T-cell (primary cell): ENCODE measurements at regions not wholly inside any gene's neighbourhood (a gene's known extent, or its start where the extent isn't known, plus 50 kb on each side); places are given as distances from the start of the nearest gene placed in this dataset.
A peak's percentile ranks its signal among the peaks of the same experiment; 100 is the strongest.

Experiments used
- ATAC-seq, 4 experiments: fragments of 200-7000 bp in 3 of 4; fragments of 150-1000 bp in 1 of 4; cut with Tn5 transposase; replicated peaks in 1 of 4; 1 replicate in 3 of 4; 2 replicates in 1 of 4; pipeline ENCODE4 v1.10.0; 2021; ENCODE audit warnings: moderate library complexity in 3 of 4, mild to moderate bottlenecking in 2 of 4, moderate number of reproducible peaks in 1 of 4
- CTCF ChIA-PET, 2 donors: fragments of 300-600 bp; sonication (Branson Sonifier 250); formaldehyde crosslinking; loops; one replicate each; lab custom pipeline; 2022; ENCODE audit warnings: antibody characterized with exemption in 2 of 2; lab: Charles Lee
- POLR2A ChIA-PET, 2 donors: fragments of 300-600 bp; sonication (Branson Sonifier 250); formaldehyde crosslinking; loops; one replicate each; lab custom pipeline; 2022; ENCODE audit warnings: antibody characterized with exemption in 2 of 2; lab: Charles Lee
- DNase-seq, 35 experiments: peaks; one replicate each; pipeline versions ENCODE4 v3.0.0 to v3.0.0-alpha.2; 2013 to 2023
- H3K27ac ChIP-seq: one replicate; pipeline ENCODE4 v1.5.1; 2013; ENCODE audit warnings: low read length
- H3K27me3 ChIP-seq, 2 experiments: replicated peaks in 1 of 2; 1 replicate in 1 of 2; 2 replicates in 1 of 2; pipeline versions ENCODE4 v1.6.1 to v1.7.0; 2013; ENCODE audit warnings: low read length in 1 of 2, mixed read lengths in 1 of 2; ENCODE audit not compliant: control insufficient read depth in 2 of 2, insufficient read depth in 2 of 2; ENCODE audit errors: extremely low read depth in 1 of 2
- H3K36me3 ChIP-seq, 2 donors: 1 replicate in 1 of 2; 2 replicates in 1 of 2; pipeline versions ENCODE4 v1.6.1 to v1.7.0; 2013; ENCODE audit warnings: low read length in 1 of 2; ENCODE audit not compliant: control insufficient read depth in 2 of 2, insufficient read depth in 1 of 2; ENCODE audit errors: extremely low read depth in 1 of 2
- H3K4me1 ChIP-seq, 2 experiments: 1 replicate in 1 of 2; 2 replicates in 1 of 2; pipeline versions ENCODE4 v1.6.1 to v1.7.0; 2013; ENCODE audit warnings: low read length in 2 of 2, mixed read lengths in 1 of 2; ENCODE audit not compliant: insufficient read depth in 2 of 2, control insufficient read depth in 1 of 2; ENCODE audit errors: extremely low read depth in 1 of 2
- H3K4me3 ChIP-seq, 2 donors: 1 replicate in 1 of 2; 2 replicates in 1 of 2; pipeline versions ENCODE4 v1.5.1 to v1.7.0; 2013; ENCODE audit warnings: mild to moderate bottlenecking in 2 of 2, low read length in 1 of 2, moderate library complexity in 1 of 2; ENCODE audit not compliant: control insufficient read depth in 1 of 2; ENCODE audit errors: extremely low read depth in 1 of 2
- H3K9me3 ChIP-seq: 2 replicates; pipeline ENCODE4 v1.7.0; 2013
- H3K27ac Mint-ChIP-seq, 2 donors: one replicate each; pipeline ENCODE4 v1.8.0; 2020 to 2021; ENCODE audit warnings: mild to moderate bottlenecking in 2 of 2, mixed read lengths in 2 of 2
- H3K27me3 Mint-ChIP-seq, 2 donors: one replicate each; pipeline ENCODE4 v1.8.0; 2021 to 2022; ENCODE audit warnings: mixed read lengths in 2 of 2
- H3K36me3 Mint-ChIP-seq: one replicate; pipeline ENCODE4 v1.8.0; 2021; ENCODE audit warnings: mixed read lengths
- H3K4me1 Mint-ChIP-seq, 3 donors: one replicate each; pipeline ENCODE4 v1.8.0; 2020 to 2022; ENCODE audit warnings: mixed read lengths in 3 of 3, mild to moderate bottlenecking in 1 of 3
- H3K4me3 Mint-ChIP-seq, 3 donors: one replicate each; pipeline ENCODE4 v1.8.0; 2020 to 2022; ENCODE audit warnings: mild to moderate bottlenecking in 3 of 3, mixed read lengths in 3 of 3, moderate library complexity in 3 of 3
- H3K9me3 Mint-ChIP-seq, 3 donors: one replicate each; pipeline ENCODE4 v1.8.0; 2020 to 2022; ENCODE audit warnings: mixed read lengths in 3 of 3
- WGBS: methylation state at CpG from one replicate; pipeline ENCODE4 v1.1.5; 2013; ENCODE audit warnings: missing lambda C conversion rate; ENCODE audit not compliant: insufficient coverage; 5-methylcytosine and 5-hydroxymethylcytosine counted together

DNA sequence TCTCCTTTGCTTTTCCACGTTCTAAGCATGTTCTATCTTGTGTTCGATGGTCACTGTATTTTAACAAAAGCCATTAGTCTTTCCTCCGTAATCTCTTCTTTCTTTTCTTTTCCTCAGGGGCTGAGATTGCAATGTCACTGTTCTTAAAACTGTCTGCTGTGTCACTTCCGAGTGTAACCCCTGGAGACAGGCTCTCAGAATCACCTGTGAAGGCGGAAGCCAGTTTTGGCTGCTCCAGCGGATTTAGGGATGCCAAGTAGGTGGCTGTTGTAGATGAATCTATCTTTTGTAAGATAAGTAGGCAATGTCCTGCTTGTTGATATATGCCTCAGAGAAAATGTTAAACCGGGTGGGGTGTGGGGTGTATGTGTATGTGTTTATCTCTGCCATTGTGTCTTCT is 94.7 kb upstream of the L3MBTL4 start:
- H3K4me3 Mint-ChIP-seq, result no peak overlapping the region
- no peaks in the 10 kb centered on the region for H3K27me3 ChIP-seq
- peaks cover 0 to 2% of the 10 kb centered on the region in 2 donors for H3K27me3 Mint-ChIP-seq
- H3K27ac Mint-ChIP-seq, result no peak overlapping the region
- H3K36me3 ChIP-seq, result no peaks in the 10 kb centered on the region
- no peaks in the 10 kb centered on the region for H3K4me1 Mint-ChIP-seq
- H3K4me1 ChIP-seq, result no peaks in the 10 kb centered on the region
- ATAC-seq (no peak), DNase-seq (no peak)
- H3K27ac ChIP-seq, result no peak overlapping the region
- no peaks in the 10 kb centered on the region for H3K9me3 ChIP-seq
- H3K36me3 Mint-ChIP-seq, result no peaks in the 10 kb centered on the region
- ChIA-PET POLR2A (no interaction called here), CTCF (no interaction called here)
- 58% methylated on average over 6 of the region's 7 CpGs for WGBS
- H3K4me3 ChIP-seq, result no peak overlapping the region
- peaks cover 0 to 6% (median 4%) of the 10 kb centered on the region in 3 donors for H3K9me3 Mint-ChIP-seq

DNA sequence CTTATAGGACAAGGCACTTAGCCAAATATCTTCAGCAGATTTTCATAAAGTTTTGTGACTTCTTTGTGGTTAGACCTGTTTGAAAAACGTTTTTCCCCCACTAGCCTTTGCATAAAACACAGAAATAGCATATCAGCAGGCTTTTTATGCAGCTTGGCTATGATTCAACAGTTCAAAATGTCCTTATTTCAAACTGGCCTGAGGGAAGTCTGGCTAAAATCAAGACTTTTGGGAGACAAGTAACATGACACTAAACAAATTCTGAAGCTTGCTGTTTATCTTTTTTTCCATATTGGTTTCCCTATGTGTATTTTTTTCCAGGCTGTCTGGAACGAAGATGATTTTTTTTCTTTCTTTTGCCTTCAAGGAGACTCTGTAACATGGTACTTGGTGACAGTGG is 95.1 kb upstream of the L3MBTL4 start:
- ATAC-seq (no peak), DNase-seq (no peak)
- ChIA-PET POLR2A (no interaction called here), CTCF (no interaction called here)
- H3K4me1 Mint-ChIP-seq, result no peaks in the 10 kb centered on the region
- no peak overlapping the region for H3K4me3 Mint-ChIP-seq
- H3K4me1 ChIP-seq, result no peaks in the 10 kb centered on the region
- H3K4me3 ChIP-seq, result no peak overlapping the region
- H3K27me3 ChIP-seq, result no peaks in the 10 kb centered on the region
- 33% methylated on average over 2 of the region's 2 CpGs for WGBS
- no peaks in the 10 kb centered on the region for H3K36me3 ChIP-seq
- H3K9me3 Mint-ChIP-seq, result peaks cover 0 to 4% (median 3%) of the 10 kb centered on the region in 3 donors
- no peaks in the 10 kb centered on the region for H3K36me3 Mint-ChIP-seq
- H3K27ac ChIP-seq, result no peak overlapping the region
- H3K9me3 ChIP-seq, result no peaks in the 10 kb centered on the region
- H3K27ac Mint-ChIP-seq, result no peak overlapping the region
- H3K27me3 Mint-ChIP-seq, result no peaks in the 10 kb centered on the region

DNA sequence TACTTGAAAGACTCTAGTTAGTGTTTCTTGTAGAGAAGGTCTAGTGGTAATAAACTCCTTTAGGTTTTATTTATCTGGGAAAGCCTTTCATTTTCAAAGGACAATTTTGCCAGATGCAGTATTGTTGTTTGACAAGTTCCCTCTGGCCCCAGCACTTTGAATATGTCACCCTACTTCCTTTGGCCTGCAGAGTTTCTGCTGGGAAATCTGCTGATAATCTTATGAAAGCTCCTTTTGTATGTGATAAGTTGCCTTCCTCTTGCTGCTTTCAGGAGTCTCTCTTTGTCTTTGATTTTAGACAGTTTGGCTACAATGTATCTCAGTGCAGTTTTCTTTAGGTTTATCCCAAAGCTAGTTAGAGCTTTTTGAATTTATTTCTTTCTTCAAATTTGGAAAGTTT is 106.2 kb upstream of the L3MBTL4 start:
- ChIA-PET POLR2A (no interaction called here), CTCF (interaction anchor here in 1 of 2 donors (0.6 kb wide), 1 partner anchor 1137 kb away, joined by 3 read pairs; no protein-coding TSS in a partner anchor)
- no peaks in the 10 kb centered on the region for H3K4me1 Mint-ChIP-seq
- no peaks in the 10 kb centered on the region for H3K4me1 ChIP-seq
- H3K4me3 ChIP-seq, result no peak overlapping the region
- no peaks in the 10 kb centered on the region for H3K36me3 ChIP-seq
- no peak for ATAC-seq
- H3K27me3 Mint-ChIP-seq, result peaks cover 0 to 4% of the 10 kb centered on the region in 2 donors
- no peaks in the 10 kb centered on the region for H3K36me3 Mint-ChIP-seq
- H3K27ac Mint-ChIP-seq, result no peak overlapping the region
- no peak overlapping the region for H3K27ac ChIP-seq
- H3K27me3 ChIP-seq, result no peaks in the 10 kb centered on the region
- H3K9me3 Mint-ChIP-seq, result peaks cover 22 to 24% (median 24%) of the 10 kb centered on the region in 3 donors
- H3K9me3 ChIP-seq, result no peaks in the 10 kb centered on the region
- DNase-seq, result no peak
- H3K4me3 Mint-ChIP-seq, result no peak overlapping the region

DNA sequence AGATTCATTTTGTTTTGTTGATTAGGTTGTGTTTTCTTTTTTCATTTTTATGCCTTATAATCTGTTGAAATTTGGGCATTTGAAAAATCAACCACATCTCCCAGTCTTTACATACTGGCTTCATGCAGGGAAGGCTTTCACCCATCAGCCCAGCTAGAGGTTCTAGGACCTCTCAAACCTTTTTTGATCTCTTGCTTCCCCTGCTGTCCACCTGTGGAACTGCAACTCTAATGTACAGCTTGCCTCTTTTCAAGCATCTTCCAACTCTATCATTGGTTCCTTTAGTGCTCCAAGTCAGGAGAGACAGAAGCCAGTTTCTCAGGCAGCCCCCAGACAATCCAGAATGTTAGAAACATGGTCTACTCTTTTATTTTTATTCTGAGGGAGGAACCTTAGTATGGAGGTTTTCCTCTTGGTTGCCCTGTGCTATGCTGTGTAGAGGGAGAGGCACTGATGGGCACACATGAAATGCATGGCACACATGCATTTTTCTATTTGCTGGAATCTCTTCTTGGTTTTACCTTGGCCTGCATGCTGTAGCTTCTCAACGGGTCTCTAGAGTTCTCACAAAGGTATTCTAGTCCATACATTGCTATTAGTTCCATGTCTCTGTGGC is 107.2 kb upstream of the L3MBTL4 start:
- no peak overlapping the region for H3K4me3 ChIP-seq
- H3K4me1 ChIP-seq, result no peaks in the 10 kb centered on the region
- no peaks in the 10 kb centered on the region for H3K9me3 ChIP-seq
- peak in 1 of 35 experiments; percentile 2 for DNase-seq
- H3K27me3 ChIP-seq, result no peaks in the 10 kb centered on the region
- WGBS, result 50% methylated on average over 1 of the region's 1 CpG
- POLR2A ChIA-PET, result no interaction called here
- H3K36me3 ChIP-seq, result no peaks in the 10 kb centered on the region
- H3K27ac Mint-ChIP-seq, result no peak overlapping the region
- no peaks in the 10 kb centered on the region for H3K4me1 Mint-ChIP-seq
- peaks cover 17 to 24% (median 21%) of the 10 kb centered on the region in 3 donors for H3K9me3 Mint-ChIP-seq
- no peak for ATAC-seq
- peaks cover 0 to 4% of the 10 kb centered on the region in 2 donors for H3K27me3 Mint-ChIP-seq
- H3K4me3 Mint-ChIP-seq, result no peak overlapping the region
- H3K27ac ChIP-seq, result no peak overlapping the region
- CTCF ChIA-PET, result interaction anchor here in 1 of 2 donors (0.6 kb wide), 1 partner anchor 1138 kb away, joined by 3 read pairs; no protein-coding TSS in a partner anchor
- no peaks in the 10 kb centered on the region for H3K36me3 Mint-ChIP-seq

DNA sequence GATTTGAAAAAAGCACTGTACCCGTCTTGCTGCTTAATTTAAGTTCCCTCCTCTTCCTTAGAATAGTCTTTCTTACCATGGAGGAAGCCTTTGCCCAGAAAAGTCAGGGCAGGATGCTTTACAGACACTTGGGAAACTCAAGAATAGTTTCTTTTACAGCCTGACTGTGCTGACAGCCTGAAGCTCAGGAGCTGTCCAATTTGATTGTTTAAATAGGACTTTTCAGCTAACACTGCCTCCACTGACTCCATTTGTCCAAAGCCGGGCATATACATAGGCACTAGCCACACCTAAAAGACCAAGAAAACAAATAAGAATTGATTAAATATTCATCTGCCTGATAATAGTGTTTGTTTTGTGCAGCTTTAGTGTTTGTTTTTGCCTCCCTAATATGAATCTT is 110.9 kb upstream of the L3MBTL4 start:
- no peak for DNase-seq
- no peak overlapping the region for H3K4me3 Mint-ChIP-seq

DNA sequence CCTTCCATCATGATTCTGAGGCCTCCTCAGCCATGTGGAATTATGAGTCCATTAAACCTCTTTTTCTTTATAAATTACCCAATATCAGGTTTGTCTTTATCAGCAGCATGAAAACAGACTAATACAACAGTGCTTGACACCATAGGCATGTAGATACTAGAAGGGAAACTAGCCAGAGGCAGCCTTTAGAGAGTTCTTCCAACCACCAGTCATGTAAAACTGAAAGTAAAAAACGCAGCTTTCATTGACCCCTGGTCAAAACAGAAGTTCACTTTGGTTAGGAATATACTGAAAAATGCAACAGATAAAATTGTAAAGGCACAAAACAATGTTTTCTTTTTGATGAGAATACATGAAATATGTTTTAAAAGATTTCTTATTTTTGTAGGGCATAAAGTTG is 122.8 kb upstream of the L3MBTL4 start:
- Mint-ChIP-seq H3K27me3 (peaks cover 0 to 4% of the 10 kb centered on the region in 2 donors), H3K4me1 (no peaks in the 10 kb centered on the region), H3K36me3 (no peaks in the 10 kb centered on the region), H3K4me3 (no peak overlapping the region), H3K9me3 (peaks cover 2 to 9% (median 4%) of the 10 kb centered on the region in 3 donors), H3K27ac (no peak overlapping the region)
- no peak overlapping the region for H3K27ac ChIP-seq
- CTCF ChIA-PET, result no interaction called here
- no peaks in the 10 kb centered on the region for H3K4me1 ChIP-seq
- H3K4me3 ChIP-seq, result no peak overlapping the region
- no peaks in the 10 kb centered on the region for H3K36me3 ChIP-seq
- no peaks in the 10 kb centered on the region for H3K9me3 ChIP-seq
- H3K27me3 ChIP-seq, result no peaks in the 10 kb centered on the region
- POLR2A ChIA-PET, result no interaction called here
- DNase-seq (no peak), ATAC-seq (no peak)
- no CpG with 5 or more reads among the region's 1 CpG for WGBS

More for the DNA sequence above, 110.9 kb upstream of the L3MBTL4 start:
- Mint-ChIP-seq H3K27ac (no peak overlapping the region), H3K27me3 (peaks cover 0 to 4% of the 10 kb centered on the region in 2 donors), H3K9me3 (peaks cover 11 to 30% (median 17%) of the 10 kb centered on the region in 3 donors), H3K4me1 (no peaks in the 10 kb centered on the region), H3K36me3 (no peaks in the 10 kb centered on the region)
- H3K9me3 ChIP-seq, result no peaks in the 10 kb centered on the region
- CTCF ChIA-PET, result no interaction called here
- no peak overlapping the region for H3K27ac ChIP-seq
- ATAC-seq, result no peak
- no peaks in the 10 kb centered on the region for H3K36me3 ChIP-seq
- no peaks in the 10 kb centered on the region for H3K27me3 ChIP-seq
- WGBS, result 13% methylated on average over 1 of the region's 2 CpGs
- no peaks in the 10 kb centered on the region for H3K4me1 ChIP-seq
- POLR2A ChIA-PET, result no interaction called here
- no peak overlapping the region for H3K4me3 ChIP-seq
